Ishikawa (cell line): ENCODE measurements at regions not wholly inside any gene's neighbourhood (a gene's known extent, or its start where the extent isn't known, plus 50 kb on each side); places are given as distances from the start of the nearest gene placed in this dataset.

ENCODE experiments used
- CEBPB ChIP-seq: IDR thresholded peaks from 2 replicates; pipeline ENCODE4 v1.6.1; 2012
- CREB1 ChIP-seq: IDR thresholded peaks from 2 replicates; pipeline ENCODE4 v1.6.1; 2012; ENCODE audit warnings: low read depth
- EGR1 ChIP-seq: IDR thresholded peaks from 2 replicates; pipeline ENCODE4 v1.6.1; 2012
- EP300 ChIP-seq: IDR thresholded peaks from 2 replicates; pipeline ENCODE4 v1.6.1; 2012; ENCODE audit warnings: borderline replicate concordance
- FOXM1 ChIP-seq: IDR thresholded peaks from 2 replicates; pipeline ENCODE4 v1.6.1; 2012; ENCODE audit warnings: low read depth, borderline replicate concordance
- MAX ChIP-seq: IDR thresholded peaks from 2 replicates; pipeline ENCODE4 v1.6.1; 2012
- NFIC ChIP-seq: IDR thresholded peaks from 2 replicates; pipeline ENCODE4 v1.6.1; 2012
- RAD21 ChIP-seq: IDR thresholded peaks from 2 replicates; pipeline ENCODE4 v1.6.1; 2012; ENCODE audit warnings: low read depth
- TAF1 ChIP-seq: IDR thresholded peaks from 2 replicates; pipeline ENCODE4 v1.6.1; 2012; ENCODE audit warnings: low read depth, mild to moderate bottlenecking
- TCF12 ChIP-seq: IDR thresholded peaks from 2 replicates; pipeline ENCODE4 v1.6.1; 2012; ENCODE audit warnings: low read depth
- TEAD4 ChIP-seq: IDR thresholded peaks from 2 replicates; pipeline ENCODE4 v1.6.1; 2012
- YY1 ChIP-seq: IDR thresholded peaks from 2 replicates; pipeline ENCODE4 v1.6.1; 2012; ENCODE audit warnings: low read depth
- ZBTB7A ChIP-seq: IDR thresholded peaks from 2 replicates; pipeline ENCODE4 v1.6.1; 2012; ENCODE audit warnings: low read depth
- TF ChIP-seq, protein P1 (sequence below): IDR thresholded peaks from 2 replicates; pipeline ENCODE4 v1.6.1; 2012; ENCODE audit warnings: low read depth, mild to moderate bottlenecking
- TF ChIP-seq, protein P2 (sequence below): IDR thresholded peaks from 2 replicates; pipeline ENCODE4 v1.6.1; 2012

DNA sequence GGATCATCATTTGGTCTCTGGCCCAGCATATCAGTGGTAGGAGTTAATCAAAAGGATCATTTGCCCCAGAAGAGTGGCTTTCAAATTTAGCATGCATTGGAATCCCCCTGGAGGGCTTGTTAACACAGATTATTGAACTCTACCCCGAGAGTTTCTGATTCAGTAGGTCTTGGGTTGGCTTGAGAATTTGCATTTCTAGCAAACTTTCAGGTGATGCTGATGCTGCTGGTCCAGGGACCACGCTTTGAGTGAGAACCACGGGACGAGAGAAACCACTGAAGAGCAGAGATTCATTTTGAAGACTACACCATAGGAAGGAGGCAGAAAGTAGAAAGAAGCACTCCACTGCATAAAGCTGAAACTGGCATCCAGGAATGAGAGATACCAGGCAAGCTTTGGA lies 81.3 kb upstream of the DUSP10 start:
- TF ChIP-seq, protein P1, sequence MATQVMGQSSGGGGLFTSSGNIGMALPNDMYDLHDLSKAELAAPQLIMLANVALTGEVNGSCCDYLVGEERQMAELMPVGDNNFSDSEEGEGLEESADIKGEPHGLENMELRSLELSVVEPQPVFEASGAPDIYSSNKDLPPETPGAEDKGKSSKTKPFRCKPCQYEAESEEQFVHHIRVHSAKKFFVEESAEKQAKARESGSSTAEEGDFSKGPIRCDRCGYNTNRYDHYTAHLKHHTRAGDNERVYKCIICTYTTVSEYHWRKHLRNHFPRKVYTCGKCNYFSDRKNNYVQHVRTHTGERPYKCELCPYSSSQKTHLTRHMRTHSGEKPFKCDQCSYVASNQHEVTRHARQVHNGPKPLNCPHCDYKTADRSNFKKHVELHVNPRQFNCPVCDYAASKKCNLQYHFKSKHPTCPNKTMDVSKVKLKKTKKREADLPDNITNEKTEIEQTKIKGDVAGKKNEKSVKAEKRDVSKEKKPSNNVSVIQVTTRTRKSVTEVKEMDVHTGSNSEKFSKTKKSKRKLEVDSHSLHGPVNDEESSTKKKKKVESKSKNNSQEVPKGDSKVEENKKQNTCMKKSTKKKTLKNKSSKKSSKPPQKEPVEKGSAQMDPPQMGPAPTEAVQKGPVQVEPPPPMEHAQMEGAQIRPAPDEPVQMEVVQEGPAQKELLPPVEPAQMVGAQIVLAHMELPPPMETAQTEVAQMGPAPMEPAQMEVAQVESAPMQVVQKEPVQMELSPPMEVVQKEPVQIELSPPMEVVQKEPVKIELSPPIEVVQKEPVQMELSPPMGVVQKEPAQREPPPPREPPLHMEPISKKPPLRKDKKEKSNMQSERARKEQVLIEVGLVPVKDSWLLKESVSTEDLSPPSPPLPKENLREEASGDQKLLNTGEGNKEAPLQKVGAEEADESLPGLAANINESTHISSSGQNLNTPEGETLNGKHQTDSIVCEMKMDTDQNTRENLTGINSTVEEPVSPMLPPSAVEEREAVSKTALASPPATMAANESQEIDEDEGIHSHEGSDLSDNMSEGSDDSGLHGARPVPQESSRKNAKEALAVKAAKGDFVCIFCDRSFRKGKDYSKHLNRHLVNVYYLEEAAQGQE = no peak
- TF ChIP-seq YY1 (no peak), RAD21 (no peak)

DNA sequence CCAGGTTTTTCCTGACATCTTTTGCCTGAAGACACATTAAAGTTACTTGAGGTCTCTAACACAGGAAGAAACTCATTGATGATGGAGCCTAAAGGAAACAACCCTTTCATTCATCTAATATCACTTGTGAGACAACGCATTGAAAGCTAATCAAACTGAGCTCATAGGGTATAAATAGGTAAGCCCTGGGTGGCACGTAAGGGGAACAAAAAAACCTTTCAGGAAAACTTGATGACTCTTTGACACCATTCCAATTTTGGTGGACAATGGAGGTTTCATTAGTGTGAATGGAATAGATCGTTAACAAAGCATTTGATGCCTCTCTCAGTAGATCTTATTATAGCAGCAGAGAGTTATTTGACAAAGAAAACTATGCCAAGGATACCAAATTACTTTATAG lies 80.7 kb upstream of the DUSP10 start:
- no peak for TF ChIP-seq FOXM1
- no peak for TF ChIP-seq RAD21
- no peak for TF ChIP-seq YY1
- no peak for TF ChIP-seq CEBPB

- TF ChIP-seq TEAD4 = no peak
- no peak for TF ChIP-seq YY1
- TF ChIP-seq ZBTB7A = no peak
- no peak for TF ChIP-seq EGR1
- no peak for TF ChIP-seq NFIC
- no peak for TF ChIP-seq MAX
- TF ChIP-seq, protein P2, sequence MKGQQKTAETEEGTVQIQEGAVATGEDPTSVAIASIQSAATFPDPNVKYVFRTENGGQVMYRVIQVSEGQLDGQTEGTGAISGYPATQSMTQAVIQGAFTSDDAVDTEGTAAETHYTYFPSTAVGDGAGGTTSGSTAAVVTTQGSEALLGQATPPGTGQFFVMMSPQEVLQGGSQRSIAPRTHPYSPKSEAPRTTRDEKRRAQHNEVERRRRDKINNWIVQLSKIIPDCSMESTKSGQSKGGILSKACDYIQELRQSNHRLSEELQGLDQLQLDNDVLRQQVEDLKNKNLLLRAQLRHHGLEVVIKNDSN = no peak
- no peak for TF ChIP-seq EP300
- TF ChIP-seq TCF12 = no peak
- no peak for TF ChIP-seq RAD21
- no peak for TF ChIP-seq FOXM1
- no peak for TF ChIP-seq CEBPB
Observed at GRCh38 chr1:221816899-221817298, 75.0 kb upstream of the DUSP10 start.

GRCh38 chr1:221815660-221816059 lies 73.8 kb upstream of the DUSP10 start:
- TF ChIP-seq TAF1 = no peak
- TF ChIP-seq TEAD4 = no peak
- TF ChIP-seq ZBTB7A = no peak
- no peak for TF ChIP-seq YY1
- TF ChIP-seq, protein P1 = no peak
- TF ChIP-seq RAD21 = no peak
- no peak for TF ChIP-seq TCF12
- TF ChIP-seq EP300 = no peak
- TF ChIP-seq, protein P2 = no peak
- no peak for TF ChIP-seq CREB1
- TF ChIP-seq MAX = no peak
- no peak for TF ChIP-seq FOXM1
- TF ChIP-seq NFIC = no peak
- no peak for TF ChIP-seq CEBPB
- no peak for TF ChIP-seq EGR1

GRCh38 chr1:221813887-221814286 lies 72.0 kb upstream of the DUSP10 start:
- no peak for TF ChIP-seq MAX
- no peak for TF ChIP-seq ZBTB7A
- no peak for TF ChIP-seq EP300
- TF ChIP-seq, protein P1 = no peak
- TF ChIP-seq CREB1 = no peak
- no peak for TF ChIP-seq TCF12
- TF ChIP-seq EGR1 = no peak
- no peak for TF ChIP-seq RAD21
- no peak for TF ChIP-seq FOXM1
- TF ChIP-seq TAF1 = no peak
- TF ChIP-seq, protein P2 = no peak
- no peak for TF ChIP-seq TEAD4
- TF ChIP-seq YY1 = no peak
- TF ChIP-seq NFIC = no peak
- no peak for TF ChIP-seq CEBPB
